Activated T-cell treated with anti-CD3 and anti-CD28 coated beads, Interleukin-2, amount 50 U/mL, for 24 hours (primary cell): ENCODE measurements at regions not wholly inside any gene's neighbourhood (a gene's known extent, or its start where the extent isn't known, plus 50 kb on each side); places are given as distances from the start of the nearest gene placed in this dataset.

Source experiments
- DNase-seq: peaks from one replicate; pipeline ENCODE4 v3.0.0-alpha.2; 2020
- H3K27ac Mint-ChIP-seq: 2 replicates; pipeline ENCODE4 v1.8.0; 2020; ENCODE audit warnings: mild to moderate bottlenecking, mixed read lengths
- H3K27me3 Mint-ChIP-seq: 2 replicates; pipeline ENCODE4 v1.8.0; 2020; ENCODE audit warnings: mixed read lengths
- H3K36me3 Mint-ChIP-seq: 2 replicates; pipeline ENCODE4 v1.8.0; 2020; ENCODE audit warnings: low read depth, mixed read lengths
- H3K4me1 Mint-ChIP-seq: 2 replicates; pipeline ENCODE4 v1.8.0; 2020; ENCODE audit warnings: low read depth, mixed read lengths
- H3K4me3 Mint-ChIP-seq: 2 replicates; pipeline ENCODE4 v1.8.0; 2020; ENCODE audit warnings: mild to moderate bottlenecking, moderate library complexity, mixed read lengths
- H3K9me3 Mint-ChIP-seq: 2 replicates; pipeline ENCODE4 v1.8.0; 2020; ENCODE audit warnings: mixed read lengths

- Mint-ChIP-seq H3K27ac (no peak overlapping the region), H3K27me3 (no peaks in the 10 kb centered on the region), H3K9me3 (no peaks in the 10 kb centered on the region), H3K4me3 (no peak overlapping the region), H3K4me1 (no peaks in the 10 kb centered on the region), H3K36me3 (no peaks in the 10 kb centered on the region)
- DNase-seq, result no peak
Observed at GRCh38 chr16:73142053-73142854, 94.3 kb upstream of the ZFHX3 start.

GRCh38 chr16:73140929-73141328 is 93.0 kb upstream of the ZFHX3 start:
- Mint-ChIP-seq H3K9me3 (no peaks in the 10 kb centered on the region), H3K4me1 (no peaks in the 10 kb centered on the region), H3K27ac (no peak overlapping the region), H3K4me3 (no peak overlapping the region), H3K27me3 (no peaks in the 10 kb centered on the region), H3K36me3 (no peaks in the 10 kb centered on the region)
- no peak for DNase-seq

- Mint-ChIP-seq H3K4me3 (no peak overlapping the region), H3K9me3 (peaks cover 4% of the 10 kb centered on the region), H3K4me1 (no peaks in the 10 kb centered on the region), H3K27ac (no peak overlapping the region), H3K27me3 (no peaks in the 10 kb centered on the region), H3K36me3 (no peaks in the 10 kb centered on the region)
- no peak for DNase-seq
Observed at GRCh38 chr16:73131156-73131862, 83.4 kb upstream of the ZFHX3 start.

- no peak overlapping the region for H3K27ac Mint-ChIP-seq
- no peak overlapping the region for H3K4me3 Mint-ChIP-seq
- no peak for DNase-seq
- peaks cover 4% of the 10 kb centered on the region for H3K9me3 Mint-ChIP-seq
- no peaks in the 10 kb centered on the region for H3K36me3 Mint-ChIP-seq
- no peaks in the 10 kb centered on the region for H3K4me1 Mint-ChIP-seq
- peaks cover 4% of the 10 kb centered on the region for H3K27me3 Mint-ChIP-seq
Observed at GRCh38 chr16:73129455-73129854, 81.5 kb upstream of the ZFHX3 start.

- Mint-ChIP-seq H3K27me3 (peaks cover 5% of the 10 kb centered on the region), H3K36me3 (no peaks in the 10 kb centered on the region), H3K9me3 (peaks cover 4% of the 10 kb centered on the region), H3K4me3 (no peak overlapping the region), H3K27ac (no peak overlapping the region), H3K4me1 (peaks cover 9% of the 10 kb centered on the region)
- no peak for DNase-seq
Observed at GRCh38 chr16:73126525-73126853, 78.6 kb upstream of the ZFHX3 start.

GRCh38 chr16:73125850-73126524 is 78.1 kb upstream of the ZFHX3 start:
- Mint-ChIP-seq H3K27me3 (peaks cover 5% of the 10 kb centered on the region), H3K36me3 (no peaks in the 10 kb centered on the region), H3K9me3 (peaks cover 5% of the 10 kb centered on the region), H3K27ac (no peak overlapping the region), H3K4me3 (no peak overlapping the region), H3K4me1 (peaks cover 9% of the 10 kb centered on the region)
- DNase-seq, result no peak

- no peak for DNase-seq
- Mint-ChIP-seq H3K4me3 (no peak overlapping the region), H3K27me3 (peaks cover 5% of the 10 kb centered on the region), H3K9me3 (peaks cover 9% of the 10 kb centered on the region), H3K36me3 (no peaks in the 10 kb centered on the region), H3K4me1 (peaks cover 9% of the 10 kb centered on the region), H3K27ac (no peak overlapping the region)
Observed at GRCh38 chr16:73124665-73125375, 76.9 kb upstream of the ZFHX3 start.

GRCh38 chr16:73124097-73124652 is 76.2 kb upstream of the ZFHX3 start:
- DNase-seq, result no peak
- Mint-ChIP-seq H3K9me3 (peaks cover 9% of the 10 kb centered on the region), H3K4me3 (no peak overlapping the region), H3K27me3 (peaks cover 5% of the 10 kb centered on the region), H3K27ac (no peak overlapping the region), H3K36me3 (no peaks in the 10 kb centered on the region), H3K4me1 (peaks cover 9% of the 10 kb centered on the region)

GRCh38 chr16:73122604-73123391 is 74.9 kb upstream of the ZFHX3 start:
- no peak for DNase-seq
- H3K36me3 Mint-ChIP-seq, result no peaks in the 10 kb centered on the region
- H3K27ac Mint-ChIP-seq, result no peak overlapping the region
- H3K9me3 Mint-ChIP-seq, result peaks cover 9% of the 10 kb centered on the region
- no peak overlapping the region for H3K4me3 Mint-ChIP-seq
- peaks cover 9% of the 10 kb centered on the region for H3K4me1 Mint-ChIP-seq
- H3K27me3 Mint-ChIP-seq, result peaks cover 5% of the 10 kb centered on the region

GRCh38 chr16:73116576-73116975 is 68.6 kb upstream of the ZFHX3 start:
- Mint-ChIP-seq H3K27ac (no peak overlapping the region), H3K4me1 (no peaks in the 10 kb centered on the region), H3K9me3 (peaks cover 20% of the 10 kb centered on the region), H3K36me3 (no peaks in the 10 kb centered on the region), H3K4me3 (no peak overlapping the region), H3K27me3 (no peaks in the 10 kb centered on the region)
- no peak for DNase-seq

GRCh38 chr16:73113336-73113735 is 65.4 kb upstream of the ZFHX3 start:
- no peaks in the 10 kb centered on the region for H3K36me3 Mint-ChIP-seq
- H3K27me3 Mint-ChIP-seq, result no peaks in the 10 kb centered on the region
- H3K27ac Mint-ChIP-seq, result no peak overlapping the region
- DNase-seq, result no peak
- H3K4me3 Mint-ChIP-seq, result no peak overlapping the region
- H3K9me3 Mint-ChIP-seq, result peaks cover 14% of the 10 kb centered on the region
- H3K4me1 Mint-ChIP-seq, result no peaks in the 10 kb centered on the region

- no peaks in the 10 kb centered on the region for H3K4me1 Mint-ChIP-seq
- no peak overlapping the region for H3K4me3 Mint-ChIP-seq
- no peaks in the 10 kb centered on the region for H3K36me3 Mint-ChIP-seq
- H3K27me3 Mint-ChIP-seq, result no peaks in the 10 kb centered on the region
- peaks cover under 1% of the 10 kb centered on the region for H3K9me3 Mint-ChIP-seq
- no peak overlapping the region for H3K27ac Mint-ChIP-seq
- DNase-seq, result no peak
Observed at GRCh38 chr16:73108195-73108963, 60.5 kb upstream of the ZFHX3 start.

- H3K4me1 Mint-ChIP-seq, result no peaks in the 10 kb centered on the region
- no peak overlapping the region for H3K27ac Mint-ChIP-seq
- H3K4me3 Mint-ChIP-seq, result no peak overlapping the region
- H3K27me3 Mint-ChIP-seq, result no peaks in the 10 kb centered on the region
- no peak for DNase-seq
- no peaks in the 10 kb centered on the region for H3K9me3 Mint-ChIP-seq
- H3K36me3 Mint-ChIP-seq, result no peaks in the 10 kb centered on the region
Observed at GRCh38 chr16:73107371-73107770, 59.4 kb upstream of the ZFHX3 start.
